Smooth muscle cell (in vitro differentiated cells): ENCODE measurements at regions not wholly inside any gene's neighbourhood (a gene's known extent, or its start where the extent isn't known, plus 50 kb on each side); places are given as distances from the start of the nearest gene placed in this dataset.

ENCODE experiments used
- DNase-seq: peaks from one replicate; lab custom pipeline; 2025; ENCODE audit not compliant: unreplicated experiment; lab: John Stamatoyannopoulos, UW
- H2AFZ ChIP-seq: fragments of 200-600 bp; sonication (generic); 2 replicates; pipeline ENCODE4 v1.6.0; 2016; ENCODE audit warnings: antibody characterized with exemption, low read depth, mild to moderate bottlenecking
- H3F3A ChIP-seq: fragments of 200-600 bp; sonication (generic); 2 replicates; pipeline ENCODE4 v1.6.0; 2017; ENCODE audit warnings: antibody characterized with exemption, low read depth
- H3K27ac ChIP-seq: fragments of 200-600 bp; sonication (generic); 2 replicates; pipeline ENCODE4 v1.5.1; 2016; ENCODE audit warnings: low read depth, mild to moderate bottlenecking
- H3K27me3 ChIP-seq: fragments of 200-600 bp; sonication (generic); 2 replicates; pipeline ENCODE4 v1.6.1; 2016; ENCODE audit warnings: low read depth, mild to moderate bottlenecking
- H3K36me3 ChIP-seq: fragments of 200-600 bp; sonication (generic); 2 replicates; pipeline ENCODE4 v1.5.1; 2016; ENCODE audit warnings: low read depth
- H3K4me1 ChIP-seq: fragments of 200-600 bp; sonication (generic); 2 replicates; pipeline ENCODE4 v1.5.1; 2016; ENCODE audit warnings: low read depth
- H3K4me2 ChIP-seq: fragments of 200-600 bp; sonication (generic); 2 replicates; pipeline ENCODE4 v1.6.0; 2016; ENCODE audit warnings: mild to moderate bottlenecking
- H3K4me3 ChIP-seq: fragments of 200-600 bp; sonication (generic); 2 replicates; pipeline ENCODE4 v1.5.1; 2016; ENCODE audit warnings: mild to moderate bottlenecking
- H3K79me2 ChIP-seq: fragments of 200-600 bp; sonication (generic); 2 replicates; pipeline ENCODE4 v1.6.0; 2016; ENCODE audit warnings: low read depth, mild to moderate bottlenecking
- H3K9ac ChIP-seq: fragments of 200-600 bp; sonication (generic); 2 replicates; pipeline ENCODE4 v1.6.0; 2016; ENCODE audit warnings: low read depth
- H3K9me3 ChIP-seq: fragments of 200-600 bp; sonication (generic); replicated peaks from 2 replicates; pipeline ENCODE4 v1.5.1; 2016; ENCODE audit warnings: low read depth
- H4K20me1 ChIP-seq: fragments of 200-600 bp; sonication (generic); 2 replicates; pipeline ENCODE4 v1.6.0; 2016; ENCODE audit warnings: low read depth
- CTCF ChIP-seq: fragments of 200-600 bp; sonication (generic); IDR thresholded peaks from 2 replicates; pipeline ENCODE4 v1.5.1; 2017; ENCODE audit warnings: borderline replicate concordance, mild to moderate bottlenecking, antibody characterized with exemption; ENCODE audit not compliant: insufficient read depth, poor library complexity, severe bottlenecking
- WGBS: methylation state at CpG from one replicate; pipeline ENCODE4 v1.1.7; 2016; ENCODE audit warnings: low lambda C conversion rate; 5-methylcytosine and 5-hydroxymethylcytosine counted together

- H3K27ac ChIP-seq = no peak overlapping the region
- H2AFZ ChIP-seq = no peak overlapping the region
- H3K79me2 ChIP-seq = no peaks in the 10 kb centered on the region
- no peak overlapping the region for H3K9ac ChIP-seq
- H3K4me2 ChIP-seq = no peak overlapping the region
- no peaks in the 10 kb centered on the region for H3K9me3 ChIP-seq
- H3K4me3 ChIP-seq = no peak overlapping the region
- no peaks in the 10 kb centered on the region for H3K4me1 ChIP-seq
- DNase-seq = no peak
- H3K36me3 ChIP-seq = no peaks in the 10 kb centered on the region
- 82% methylated on average over 2 of the region's 2 CpGs for WGBS
- no peaks in the 10 kb centered on the region for H3F3A ChIP-seq
- H4K20me1 ChIP-seq = no peaks in the 10 kb centered on the region
- no peak for TF ChIP-seq CTCF
- H3K27me3 ChIP-seq = no peaks in the 10 kb centered on the region
These were observed 73.4 kb upstream of the ZNF678 start for GRCh38 chr1:227490001-227490400.

GRCh38 chr1:227489572-227489971, 73.8 kb upstream of the ZNF678 start:
- no peak for TF ChIP-seq CTCF

GRCh38 chr1:227487606-227488005, 75.8 kb upstream of the ZNF678 start:
- H3K9ac ChIP-seq = no peak overlapping the region
- no peak overlapping the region for H2AFZ ChIP-seq
- TF ChIP-seq CTCF = no peak

More at GRCh38 chr1:227489572-227489971, 73.8 kb upstream of the ZNF678 start:
- Histone ChIP-seq H3K27ac (no peak overlapping the region), H3K36me3 (no peaks in the 10 kb centered on the region), H3K4me3 (no peak overlapping the region), H2AFZ (no peak overlapping the region), H3K79me2 (no peaks in the 10 kb centered on the region), H3K9ac (no peak overlapping the region), H3F3A (no peaks in the 10 kb centered on the region), H3K4me1 (no peaks in the 10 kb centered on the region), H3K9me3 (no peaks in the 10 kb centered on the region), H4K20me1 (no peaks in the 10 kb centered on the region), H3K27me3 (no peaks in the 10 kb centered on the region), H3K4me2 (no peak overlapping the region)
- DNase-seq = no peak
- WGBS = 90% methylated on average over 3 of the region's 3 CpGs

GRCh38 chr1:227486559-227486958, 76.8 kb upstream of the ZNF678 start:
- Histone ChIP-seq H2AFZ (no peak overlapping the region), H3K4me3 (no peak overlapping the region), H3K36me3 (no peaks in the 10 kb centered on the region), H3K4me1 (no peaks in the 10 kb centered on the region), H3K9me3 (no peaks in the 10 kb centered on the region), H3K27me3 (no peaks in the 10 kb centered on the region), H3K27ac (no peak overlapping the region), H3K9ac (no peak overlapping the region), H3K4me2 (no peak overlapping the region), H4K20me1 (no peaks in the 10 kb centered on the region), H3K79me2 (no peaks in the 10 kb centered on the region), H3F3A (no peaks in the 10 kb centered on the region)
- no peak for TF ChIP-seq CTCF
- WGBS = 73% methylated on average over 3 of the region's 3 CpGs
- DNase-seq = no peak

More at GRCh38 chr1:227487606-227488005, 75.8 kb upstream of the ZNF678 start:
- no peaks in the 10 kb centered on the region for H4K20me1 ChIP-seq
- no peak overlapping the region for H3K4me2 ChIP-seq
- H3K9me3 ChIP-seq = no peaks in the 10 kb centered on the region
- no peak for DNase-seq
- no peak overlapping the region for H3K27ac ChIP-seq
- H3K79me2 ChIP-seq = no peaks in the 10 kb centered on the region
- no peak overlapping the region for H3K4me3 ChIP-seq
- H3K27me3 ChIP-seq = no peaks in the 10 kb centered on the region
- no peaks in the 10 kb centered on the region for H3K36me3 ChIP-seq
- no peaks in the 10 kb centered on the region for H3K4me1 ChIP-seq
- no peaks in the 10 kb centered on the region for H3F3A ChIP-seq
